Central memory CD4-positive, alpha-beta T cell (primary cell): ENCODE measurements at regions not wholly inside any gene's neighbourhood (a gene's known extent, or its start where the extent isn't known, plus 50 kb on each side); places are given as distances from the start of the nearest gene placed in this dataset.
"Not testable (repeated sequence)": the region's sequence is repeated elsewhere in the genome, so short reads cannot be mapped to it uniquely, and the experiment has no call there.

ENCODE experiments used
- DNase-seq: peaks from one replicate; pipeline ENCODE4 v3.0.0; 2022

- DNase-seq, result no peak
Measured at GRCh38 chr5:158236511-158237335, 377.8 kb upstream of the CLINT1 start.

- no peak for DNase-seq
Measured at GRCh38 chr5:158235159-158235547, 376.2 kb upstream of the CLINT1 start.

- DNase-seq, result no peak
Measured at GRCh38 chr5:158234323-158235158, 375.6 kb upstream of the CLINT1 start.

- no peak for DNase-seq
Measured at GRCh38 chr5:158233735-158234322, 374.9 kb upstream of the CLINT1 start.

GRCh38 chr5:158227314-158227713 is 368.4 kb upstream of the CLINT1 start:
- DNase-seq, result not testable (repeated sequence)

GRCh38 chr5:158226496-158226895 is 367.6 kb upstream of the CLINT1 start:
- no peak for DNase-seq

- DNase-seq, result no peak
Measured at GRCh38 chr5:158224253-158224652, 365.3 kb upstream of the CLINT1 start.

- DNase-seq, result no peak
Measured at GRCh38 chr5:158223054-158223600, 364.2 kb upstream of the CLINT1 start.

GRCh38 chr5:158212917-158213316 is 354.0 kb upstream of the CLINT1 start:
- DNase-seq, result no peak

- no peak for DNase-seq
Measured at GRCh38 chr5:158212237-158212636, 353.3 kb upstream of the CLINT1 start.

- DNase-seq, result no peak
Measured at GRCh38 chr5:158209219-158209908, 350.4 kb upstream of the CLINT1 start.

GRCh38 chr5:158207733-158208132 is 348.8 kb upstream of the CLINT1 start:
- DNase-seq, result no peak

- no peak for DNase-seq
Measured at GRCh38 chr5:158205992-158206391, 347.0 kb upstream of the CLINT1 start.

GRCh38 chr5:158203261-158203660 is 344.3 kb upstream of the CLINT1 start:
- DNase-seq, result no peak

GRCh38 chr5:158202801-158203200 is 343.9 kb upstream of the CLINT1 start:
- DNase-seq, result no peak

- no peak for DNase-seq
Measured at GRCh38 chr5:158200619-158201018, 341.7 kb upstream of the CLINT1 start.

GRCh38 chr5:158198636-158199035 is 339.7 kb upstream of the CLINT1 start:
- no peak for DNase-seq

- DNase-seq, result no peak
Measured at GRCh38 chr5:158195416-158196210, 336.7 kb upstream of the CLINT1 start.

GRCh38 chr5:158194561-158194976 is 335.6 kb upstream of the CLINT1 start:
- DNase-seq, result no peak

- not testable (repeated sequence) for DNase-seq
Measured at GRCh38 chr5:158193395-158193794, 334.4 kb upstream of the CLINT1 start.

- no peak for DNase-seq
Measured at GRCh38 chr5:158180407-158180806, 321.5 kb upstream of the CLINT1 start.

- no peak for DNase-seq
Measured at GRCh38 chr5:158179271-158179670, 320.3 kb upstream of the CLINT1 start.
